Activated CD4-positive, alpha-beta T cell treated with anti-CD3 and anti-CD28 coated beads, Interleukin-2, amount 50 U/mL, for 24 hours (primary cell): ENCODE measurements at regions not wholly inside any gene's neighbourhood (a gene's known extent, or its start where the extent isn't known, plus 50 kb on each side); places are given as distances from the start of the nearest gene placed in this dataset.
"Not testable (repeated sequence)": the region's sequence is repeated elsewhere in the genome, so short reads cannot be mapped to it uniquely, and the experiment has no call there.

Source experiments
- DNase-seq, 2 donors: peaks; one replicate each; pipeline ENCODE4 v3.0.0-alpha.2; 2020; ENCODE audit warnings: low read depth in 1 of 2, low spot score in 1 of 2

DNA sequence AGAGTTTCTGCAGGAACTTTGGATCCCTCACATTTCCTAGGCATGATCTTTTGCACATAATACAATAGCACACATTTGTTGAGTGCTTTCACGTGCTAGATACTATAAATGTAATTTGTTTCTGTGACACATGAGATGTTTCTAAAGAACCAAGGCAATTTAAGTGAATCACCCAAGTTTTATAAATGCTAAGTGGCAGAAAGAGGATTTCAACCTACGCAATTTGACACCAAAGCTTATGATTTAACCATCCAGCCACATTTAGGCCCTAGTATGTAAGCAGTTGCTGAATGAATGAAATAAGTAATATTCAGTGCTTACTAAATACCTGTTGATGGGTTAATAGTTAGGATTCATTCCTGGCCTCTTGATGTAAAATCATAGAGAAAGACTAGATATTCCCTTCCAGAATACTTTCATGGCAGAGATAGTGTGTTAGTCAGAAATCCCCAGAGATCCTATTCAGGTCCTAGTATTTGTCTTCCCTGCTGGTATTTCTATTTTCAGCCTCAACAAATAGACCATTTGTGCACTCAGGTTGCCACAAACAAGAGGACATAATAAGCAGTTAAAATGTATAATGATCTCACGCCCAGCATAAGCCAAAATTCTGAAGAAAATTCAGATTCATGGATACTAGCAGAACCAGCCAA is 572.6 kb downstream of the IPMK start:
- no peak for DNase-seq

GRCh38 chr10:57692255-57692980 is 575.3 kb downstream of the IPMK start:
- no peak for DNase-seq

DNA sequence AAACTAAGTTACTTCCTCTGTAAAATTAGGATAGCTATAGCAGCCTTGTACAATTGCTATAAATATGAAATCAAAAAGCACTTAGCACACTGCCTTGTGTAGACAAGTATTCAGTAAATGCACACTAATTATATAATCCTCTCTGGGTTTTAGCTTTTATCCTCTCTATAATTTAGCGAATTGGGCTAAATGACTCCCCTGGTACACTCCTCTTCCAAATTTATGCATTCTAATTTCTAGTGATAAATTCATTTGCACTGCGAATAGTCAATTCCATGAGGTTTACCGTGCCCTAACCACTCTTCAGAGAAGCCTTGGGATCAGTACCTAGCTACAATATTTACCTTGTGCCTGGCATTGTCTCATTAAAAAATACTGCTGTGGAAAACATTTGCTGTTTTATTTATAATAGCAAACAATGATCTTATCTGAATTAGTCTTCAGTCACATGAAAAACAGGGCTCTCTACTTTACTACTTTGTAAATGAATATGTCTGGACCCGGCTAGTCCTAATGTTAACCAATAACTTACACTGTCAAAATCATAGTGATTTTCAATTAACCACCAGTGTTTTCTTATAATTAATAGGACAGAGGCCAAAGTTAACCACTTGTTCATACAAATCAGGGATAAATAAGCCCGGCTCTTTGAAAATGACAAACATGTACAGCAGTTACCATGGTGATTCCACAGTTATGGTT is 577.9 kb downstream of the IPMK start:
- no peak for DNase-seq

GRCh38 chr10:57679916-57680315 is 587.8 kb downstream of the IPMK start:
- DNase-seq: no peak

GRCh38 chr10:57675125-57675524 is 592.6 kb downstream of the IPMK start:
- no peak for DNase-seq

DNA sequence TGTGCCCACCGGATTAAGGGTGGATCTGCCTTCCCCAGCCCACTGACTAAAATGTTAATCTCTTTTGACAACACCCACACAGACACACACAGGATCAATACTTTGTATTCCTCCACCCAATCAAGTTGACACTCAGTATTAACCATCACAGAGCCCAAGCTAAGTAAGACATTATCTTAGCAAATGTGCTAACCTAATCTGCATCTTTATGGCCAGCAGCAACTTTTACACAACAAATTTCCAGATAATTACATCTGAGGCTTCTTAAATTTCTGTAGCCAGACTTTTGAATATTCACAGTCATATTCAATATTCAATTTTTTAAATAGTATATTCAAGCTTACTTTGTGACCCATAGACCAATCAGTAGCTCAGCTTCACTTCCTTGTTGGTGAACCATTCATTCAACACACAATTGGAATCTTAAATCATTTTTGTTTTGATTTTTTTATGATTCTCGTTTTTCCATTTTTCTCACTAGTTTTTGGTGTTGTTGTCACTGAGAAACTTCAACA is 594.2 kb downstream of the IPMK start:
- DNase-seq: no peak

GRCh38 chr10:57664815-57665214 is 602.9 kb downstream of the IPMK start:
- DNase-seq: no peak

DNA sequence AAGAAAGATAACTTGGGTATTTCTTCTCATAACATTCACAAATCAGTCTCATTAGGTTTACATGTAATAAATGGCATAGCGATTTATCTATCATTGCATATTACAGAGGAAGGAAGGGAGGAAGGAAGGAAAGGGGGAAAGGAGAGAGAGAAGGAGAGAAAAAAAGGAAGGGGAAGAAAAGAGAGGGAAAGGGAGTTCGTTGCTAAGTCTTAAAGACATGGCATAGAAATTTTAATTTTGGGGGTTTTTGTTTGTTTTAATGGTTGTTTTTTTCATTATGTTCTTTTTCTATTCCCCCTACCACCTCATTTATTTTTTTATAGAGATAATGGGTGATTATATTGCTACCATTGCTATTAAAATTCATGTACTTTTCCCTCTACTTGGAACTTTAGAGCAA is 604.3 kb downstream of the IPMK start:
- DNase-seq: no peak

DNA sequence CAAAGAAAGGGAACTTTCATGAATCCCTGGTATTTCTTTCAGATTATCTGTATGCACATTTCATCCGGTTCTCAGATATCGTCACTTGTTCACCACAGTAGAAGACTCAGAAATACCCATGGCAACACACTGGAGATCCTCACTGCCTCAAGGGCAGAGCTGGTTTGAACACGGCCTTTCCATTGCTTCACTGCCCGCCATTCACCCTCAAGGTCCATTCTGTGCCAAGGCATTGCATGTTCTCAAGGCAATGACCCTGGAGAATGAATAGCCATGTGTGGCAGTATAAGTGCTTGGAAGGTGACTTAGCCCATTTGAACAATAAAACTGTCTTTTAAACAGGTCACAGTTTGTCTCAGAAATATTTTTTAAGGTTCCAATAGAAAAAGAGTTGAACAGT is 606.5 kb downstream of the IPMK start:
- no peak for DNase-seq

- no peak for DNase-seq
Measured at GRCh38 chr10:57657164-57657765, 610.4 kb downstream of the IPMK start.

- no peak for DNase-seq
Measured at GRCh38 chr10:57654856-57655255, 612.8 kb downstream of the IPMK start.

DNA sequence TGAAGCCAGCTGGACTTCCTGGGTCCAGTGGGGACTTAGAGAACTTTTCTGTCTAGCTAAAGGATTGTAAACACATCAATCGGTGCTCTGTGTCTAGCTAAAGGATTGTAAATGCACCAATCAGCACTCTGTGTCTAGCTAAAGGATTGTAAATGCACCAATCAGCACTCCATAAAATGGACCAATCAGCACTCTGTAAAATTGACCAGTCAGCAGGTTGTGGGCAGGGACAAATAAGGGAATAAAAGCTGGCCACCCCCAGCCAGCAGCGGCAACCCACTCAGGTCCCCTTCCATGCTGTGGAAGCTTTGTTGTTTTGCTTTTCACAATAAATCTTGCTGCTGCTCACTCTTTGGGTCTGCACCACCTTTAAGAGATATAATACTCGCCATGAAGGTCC is 622.6 kb downstream of the IPMK start:
- not testable (repeated sequence) for DNase-seq

- DNase-seq: no peak
Measured at GRCh38 chr10:57638411-57638810, 629.3 kb downstream of the IPMK start.

DNA sequence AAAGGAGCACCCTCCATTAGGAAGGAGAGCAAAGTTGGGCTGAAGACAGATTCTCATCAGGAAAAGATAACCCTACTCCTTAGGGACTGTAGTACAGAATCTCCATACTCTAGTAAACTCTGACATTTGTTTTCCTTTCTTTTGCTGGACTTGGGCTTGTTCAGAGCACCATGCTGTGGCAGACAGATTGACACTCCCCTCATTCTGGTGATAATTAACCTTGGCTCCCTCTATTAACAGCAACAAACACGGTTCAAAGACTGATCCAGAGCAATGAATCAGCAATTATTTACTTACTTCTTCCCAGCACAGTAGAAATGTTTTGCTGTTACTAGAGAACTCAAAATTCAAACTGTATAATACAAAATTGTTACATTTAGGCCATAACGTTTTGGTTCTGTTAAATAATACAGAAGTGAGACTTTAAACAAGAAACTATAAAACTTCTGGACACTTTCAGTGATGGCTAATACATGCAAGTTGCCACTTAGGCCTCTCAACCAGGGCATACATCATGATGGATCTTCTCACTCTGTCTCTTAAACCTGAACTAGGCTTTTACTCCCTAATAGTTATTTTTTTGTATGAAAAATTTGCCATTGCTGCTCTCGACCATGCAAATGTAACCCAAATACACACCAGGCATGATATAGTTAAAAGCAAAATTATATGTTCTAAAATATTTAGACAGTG is 639.0 kb downstream of the IPMK start:
- no peak for DNase-seq

DNA sequence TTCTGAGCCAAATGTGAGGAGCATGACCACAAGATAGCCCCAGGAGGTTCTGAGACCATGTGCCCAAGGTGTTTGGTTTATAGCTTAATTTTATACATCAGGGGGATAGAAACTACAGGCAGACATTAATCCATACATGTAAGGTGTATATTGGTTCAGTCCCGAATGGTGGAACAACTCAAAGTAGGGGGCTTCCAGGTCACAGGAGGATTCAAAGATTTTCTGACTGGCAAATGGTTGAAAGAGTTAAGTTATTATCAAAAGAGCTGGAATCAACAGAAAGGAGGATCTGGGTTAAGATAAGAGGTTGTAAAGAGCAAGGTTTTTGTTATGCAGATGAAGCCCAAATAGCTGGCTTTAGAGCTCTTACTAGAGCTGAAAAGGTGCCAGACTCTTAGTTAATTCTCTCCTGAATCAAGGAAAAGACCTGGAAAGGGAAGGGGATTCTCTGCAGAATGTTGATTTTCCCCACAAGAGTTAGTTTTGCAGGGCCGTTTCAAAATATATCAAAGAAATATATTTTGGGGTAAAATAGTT is 640.0 kb downstream of the IPMK start:
- DNase-seq: no peak

GRCh38 chr10:57624856-57625592 is 642.7 kb downstream of the IPMK start:
- no peak for DNase-seq

DNA sequence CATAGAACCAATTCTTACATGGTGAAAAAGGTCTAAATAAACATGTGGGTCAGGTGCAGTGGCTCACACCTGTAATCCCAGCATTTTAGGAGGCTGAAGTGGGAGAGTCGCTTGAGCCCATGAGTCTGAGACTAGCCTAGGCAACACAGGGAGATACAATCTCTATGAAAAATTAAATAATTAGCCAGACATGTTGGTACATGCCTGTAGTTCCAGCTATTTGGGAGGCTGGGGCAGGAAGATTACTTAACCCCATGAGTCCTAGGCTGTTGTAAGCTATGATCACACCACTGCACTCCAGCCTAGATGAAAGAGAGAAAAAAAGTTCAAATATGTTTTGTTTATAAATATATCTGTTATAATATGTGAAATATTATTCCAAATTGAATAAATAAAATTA is 643.6 kb downstream of the IPMK start:
- DNase-seq: no peak

GRCh38 chr10:57621466-57621865 is 646.2 kb downstream of the IPMK start:
- no peak for DNase-seq

GRCh38 chr10:57605948-57606485 is 661.7 kb downstream of the IPMK start:
- DNase-seq: no peak

DNA sequence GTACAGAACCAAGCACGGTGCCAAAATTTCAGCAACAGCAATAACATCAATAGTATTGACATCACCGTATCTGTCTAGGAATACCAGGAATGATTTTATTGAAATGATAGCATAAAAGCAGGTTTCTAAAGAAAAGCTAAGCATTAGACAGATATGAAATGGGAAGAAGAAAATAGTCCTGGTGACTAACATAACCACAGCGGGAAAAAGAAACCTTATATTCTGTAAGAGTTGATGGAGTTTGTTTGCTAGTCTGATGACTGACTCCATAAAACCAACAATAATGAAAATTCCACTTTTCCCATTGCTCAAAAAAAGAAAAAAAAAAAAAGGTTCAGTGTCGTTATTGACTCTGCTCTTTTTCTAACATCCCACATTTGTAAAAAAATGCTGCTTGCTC is 668.3 kb downstream of the IPMK start:
- DNase-seq: no peak
